CD14-positive monocyte (primary cell): ENCODE measurements at regions not wholly inside any gene's neighbourhood (a gene's known extent, or its start where the extent isn't known, plus 50 kb on each side); places are given as distances from the start of the nearest gene placed in this dataset.

Experiments used
- DNase-seq, 3 donors: peaks; one replicate each; pipeline ENCODE4 v3.0.0-alpha.2; 2011 to 2022
- H2AFZ ChIP-seq: 2 replicates; pipeline ENCODE4 v1.6.0; 2012; ENCODE audit warnings: mild to moderate bottlenecking, low read depth, low read length, inconsistent platforms; ENCODE audit not compliant: insufficient read depth, poor library complexity, severe bottlenecking
- H3K27ac ChIP-seq, 2 donors: 1 replicate in 1 of 2; 2 replicates in 1 of 2; pipeline ENCODE4 v1.5.1; 2012 to 2013; ENCODE audit warnings: low read length in 2 of 2, control low read depth in 1 of 2, inconsistent platforms in 1 of 2, low read depth in 1 of 2, mild to moderate bottlenecking in 1 of 2
- H3K27me3 ChIP-seq, 2 donors: one replicate each; pipeline versions ENCODE4 v1.6.0 to v1.6.1; 2011 to 2013; ENCODE audit warnings: low read length in 2 of 2; ENCODE audit not compliant: control insufficient read depth in 2 of 2, insufficient read depth in 2 of 2
- H3K36me3 ChIP-seq, 2 donors: replicated peaks in 1 of 2; 1 replicate in 1 of 2; 2 replicates in 1 of 2; pipeline versions ENCODE4 v1.5.1 to v1.6.1; 2012 to 2013; ENCODE audit warnings: low read length in 2 of 2, control low read depth in 1 of 2, inconsistent platforms in 1 of 2, mild to moderate bottlenecking in 1 of 2; ENCODE audit not compliant: insufficient read depth in 2 of 2, control insufficient read depth in 1 of 2
- H3K4me1 ChIP-seq, 2 donors: 1 replicate in 1 of 2; 2 replicates in 1 of 2; pipeline versions ENCODE4 v1.5.1 to v1.6.1; 2012 to 2013; ENCODE audit warnings: low read length in 2 of 2, control low read depth in 1 of 2, inconsistent platforms in 1 of 2, mild to moderate bottlenecking in 1 of 2, moderate library complexity in 1 of 2; ENCODE audit not compliant: insufficient read depth in 2 of 2, control insufficient read depth in 1 of 2
- H3K4me2 ChIP-seq: replicated peaks from 2 replicates; pipeline ENCODE3; 2012; ENCODE audit warnings: low read length, moderate library complexity, mild to moderate bottlenecking; ENCODE audit not compliant: poor library complexity, severe bottlenecking; ENCODE audit errors: extremely low read depth
- H3K4me3 ChIP-seq, 3 experiments: fragments of 200-600 bp in 1 of 3; sonication (generic) in 1 of 3; replicated peaks in 1 of 3; 1 replicate in 2 of 3; 2 replicates in 1 of 3; pipeline ENCODE4 v1.5.1; 2011 to 2013; ENCODE audit warnings: low read length in 3 of 3, mild to moderate bottlenecking in 3 of 3, control low read depth in 2 of 3, low read depth in 2 of 3, inconsistent platforms in 1 of 3, moderate library complexity in 1 of 3
- H3K79me2 ChIP-seq: 2 replicates; pipeline ENCODE4 v1.6.0; 2012; ENCODE audit warnings: mild to moderate bottlenecking, control low read depth, inconsistent platforms, low read length, moderate library complexity; ENCODE audit not compliant: insufficient read depth
- H3K9ac ChIP-seq: 2 replicates; pipeline ENCODE4 v1.6.0; 2017; ENCODE audit warnings: low read length, mild to moderate bottlenecking; ENCODE audit not compliant: insufficient read depth, poor library complexity, severe bottlenecking
- H3K9me3 ChIP-seq, 2 donors: replicated peaks in 1 of 2; 1 replicate in 1 of 2; 2 replicates in 1 of 2; pipeline versions ENCODE4 v1.5.1 to v1.6.1; 2012 to 2013; ENCODE audit warnings: low read length in 2 of 2, control low read depth in 1 of 2; ENCODE audit not compliant: control insufficient read depth in 1 of 2, insufficient read depth in 1 of 2
- H4K20me1 ChIP-seq: 2 replicates; pipeline ENCODE4 v1.6.0; 2012; ENCODE audit warnings: mild to moderate bottlenecking, low read length, control low read depth, moderate library complexity; ENCODE audit not compliant: insufficient read depth
- H3K27ac Mint-ChIP-seq, 7 donors: one replicate each; pipeline ENCODE4 v1.8.0; 2020; ENCODE audit warnings: mild to moderate bottlenecking in 7 of 7, mixed read lengths in 7 of 7, moderate library complexity in 6 of 7, inconsistent platforms in 2 of 7
- H3K27me3 Mint-ChIP-seq, 3 donors: one replicate each; pipeline ENCODE4 v1.8.0; 2021 to 2022; ENCODE audit warnings: low read depth in 3 of 3, mild to moderate bottlenecking in 3 of 3, mixed read lengths in 3 of 3, moderate library complexity in 3 of 3, inconsistent platforms in 1 of 3
- H3K36me3 Mint-ChIP-seq, 2 donors: one replicate each; pipeline ENCODE4 v1.8.0; 2020; ENCODE audit warnings: mixed read lengths in 2 of 2, inconsistent platforms in 1 of 2, mild to moderate bottlenecking in 1 of 2
- H3K4me1 Mint-ChIP-seq: one replicate; pipeline ENCODE4 v1.8.0; 2020; ENCODE audit warnings: mild to moderate bottlenecking, mixed read lengths
- H3K4me3 Mint-ChIP-seq, 2 donors: one replicate each; pipeline ENCODE4 v1.8.0; 2020; ENCODE audit warnings: mild to moderate bottlenecking in 2 of 2, mixed read lengths in 2 of 2, moderate library complexity in 1 of 2
- H3K9me3 Mint-ChIP-seq, 7 donors: one replicate each; pipeline ENCODE4 v1.8.0; 2020 to 2022; ENCODE audit warnings: mixed read lengths in 7 of 7, mild to moderate bottlenecking in 6 of 7, moderate library complexity in 6 of 7, inconsistent platforms in 2 of 7
- WGBS: methylation state at CpG from one replicate; pipeline ENCODE4 v1.1.5; 2013; ENCODE audit warnings: missing lambda C conversion rate; ENCODE audit not compliant: insufficient coverage; 5-methylcytosine and 5-hydroxymethylcytosine counted together
- intact Hi-C, 2 donors: fragments of 100-400 bp; cut with micrococcal nuclease; formaldehyde crosslinking; loops; one replicate each; pipeline versions ENCODE4 v1.15.0 to v1.15.1; 2023
- TF ChIP-seq, protein P1 (sequence below): fragments of 200-600 bp; IDR thresholded peaks from one replicate; pipeline ENCODE4 v1.8.0; 2022; ENCODE audit warnings: antibody characterized with exemption, mild to moderate bottlenecking

DNA sequence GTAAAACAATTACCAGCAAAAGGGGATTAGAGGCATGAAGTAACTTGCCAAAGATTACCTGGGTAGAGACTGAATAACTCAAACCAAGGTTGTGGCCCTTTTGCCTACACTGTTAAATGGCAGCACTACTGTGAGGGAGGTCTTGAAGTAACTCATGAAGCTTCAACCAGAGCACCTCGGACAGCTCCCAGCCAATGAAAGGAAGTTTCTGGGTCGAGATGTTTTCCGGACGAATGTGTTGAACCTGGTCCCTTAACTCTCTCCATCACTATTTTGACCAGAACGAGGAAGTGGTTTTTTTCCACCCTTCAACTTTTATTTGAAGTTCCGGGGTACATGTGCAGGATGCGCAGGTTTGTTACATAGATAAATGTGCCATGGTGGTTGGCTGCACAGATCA is 133.6 kb upstream of the PRKCQ start:
- peaks cover 0 to 3% (median 0%) of the 10 kb centered on the region in 7 donors for H3K9me3 Mint-ChIP-seq
- no peak overlapping the region for H3K27ac Mint-ChIP-seq
- Histone ChIP-seq H3K4me2 (no peak overlapping the region), H3K4me3 (no peak overlapping the region), H2AFZ (no peak overlapping the region), H3K79me2 (no peaks in the 10 kb centered on the region), H3K36me3 (no peaks in the 10 kb centered on the region), H3K4me1 (no peaks in the 10 kb centered on the region), H4K20me1 (no peaks in the 10 kb centered on the region), H3K27me3 (peaks cover 2 to 5% of the 10 kb centered on the region in 2 donors), H3K9ac (no peak overlapping the region), H3K27ac (no peak overlapping the region), H3K9me3 (no peaks in the 10 kb centered on the region)
- H3K4me3 Mint-ChIP-seq = no peak overlapping the region
- WGBS = no CpG with 5 or more reads among the region's 7 CpGs
- intact Hi-C loops = no loop called here
- no peak for DNase-seq
- peaks cover 6% of the 10 kb centered on the region for H3K4me1 Mint-ChIP-seq
- peaks cover 4 to 41% (median 17%) of the 10 kb centered on the region in 3 donors for H3K27me3 Mint-ChIP-seq
- H3K36me3 Mint-ChIP-seq = no peaks in the 10 kb centered on the region
- TF ChIP-seq, protein P1, sequence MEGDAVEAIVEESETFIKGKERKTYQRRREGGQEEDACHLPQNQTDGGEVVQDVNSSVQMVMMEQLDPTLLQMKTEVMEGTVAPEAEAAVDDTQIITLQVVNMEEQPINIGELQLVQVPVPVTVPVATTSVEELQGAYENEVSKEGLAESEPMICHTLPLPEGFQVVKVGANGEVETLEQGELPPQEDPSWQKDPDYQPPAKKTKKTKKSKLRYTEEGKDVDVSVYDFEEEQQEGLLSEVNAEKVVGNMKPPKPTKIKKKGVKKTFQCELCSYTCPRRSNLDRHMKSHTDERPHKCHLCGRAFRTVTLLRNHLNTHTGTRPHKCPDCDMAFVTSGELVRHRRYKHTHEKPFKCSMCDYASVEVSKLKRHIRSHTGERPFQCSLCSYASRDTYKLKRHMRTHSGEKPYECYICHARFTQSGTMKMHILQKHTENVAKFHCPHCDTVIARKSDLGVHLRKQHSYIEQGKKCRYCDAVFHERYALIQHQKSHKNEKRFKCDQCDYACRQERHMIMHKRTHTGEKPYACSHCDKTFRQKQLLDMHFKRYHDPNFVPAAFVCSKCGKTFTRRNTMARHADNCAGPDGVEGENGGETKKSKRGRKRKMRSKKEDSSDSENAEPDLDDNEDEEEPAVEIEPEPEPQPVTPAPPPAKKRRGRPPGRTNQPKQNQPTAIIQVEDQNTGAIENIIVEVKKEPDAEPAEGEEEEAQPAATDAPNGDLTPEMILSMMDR = no peak

DNA sequence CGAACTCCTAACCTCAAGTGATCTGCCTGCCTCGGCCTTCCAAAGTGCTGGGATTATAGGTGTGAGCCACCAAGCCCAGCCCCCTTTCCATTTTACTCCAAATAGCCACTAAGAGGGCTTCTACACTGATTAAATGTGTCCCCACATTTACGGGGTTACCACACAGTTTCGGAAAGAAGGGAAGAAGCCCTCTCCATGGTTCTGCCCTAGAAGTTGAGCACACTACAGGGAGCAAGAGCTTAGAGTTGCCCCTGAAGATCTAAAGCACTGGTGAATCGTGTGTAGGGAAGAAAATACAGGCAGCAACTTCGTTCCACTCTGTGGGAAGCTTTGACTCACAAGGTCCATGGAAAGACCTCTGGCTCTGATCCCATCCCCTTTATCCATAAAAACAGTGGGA is 133.0 kb upstream of the PRKCQ start:
- Histone ChIP-seq H3K4me2 (no peak overlapping the region), H3K4me1 (no peaks in the 10 kb centered on the region), H2AFZ (no peak overlapping the region), H3K4me3 (no peak overlapping the region), H3K27me3 (peaks cover 0 to 5% of the 10 kb centered on the region in 2 donors), H3K9me3 (no peaks in the 10 kb centered on the region), H3K27ac (no peak overlapping the region), H3K79me2 (no peaks in the 10 kb centered on the region), H4K20me1 (no peaks in the 10 kb centered on the region), H3K36me3 (no peaks in the 10 kb centered on the region), H3K9ac (no peak overlapping the region)
- 75% methylated on average over 2 of the region's 6 CpGs for WGBS
- TF ChIP-seq, protein P1 = no peak
- no peak overlapping the region for H3K27ac Mint-ChIP-seq
- no peak overlapping the region for H3K4me3 Mint-ChIP-seq
- no peak for DNase-seq
- peaks cover 6% of the 10 kb centered on the region for H3K4me1 Mint-ChIP-seq
- intact Hi-C loops = no loop called here
- no peaks in the 10 kb centered on the region for H3K36me3 Mint-ChIP-seq
- H3K9me3 Mint-ChIP-seq = peaks cover 0 to 3% (median 0%) of the 10 kb centered on the region in 7 donors
- peaks cover 4 to 39% (median 16%) of the 10 kb centered on the region in 3 donors for H3K27me3 Mint-ChIP-seq
